ENCODE measurements at regions not wholly inside any gene's neighbourhood (a gene's known extent, or its start where the extent isn't known, plus 50 kb on each side); places are given as distances from the start of the nearest gene placed in this dataset.

DNA sequence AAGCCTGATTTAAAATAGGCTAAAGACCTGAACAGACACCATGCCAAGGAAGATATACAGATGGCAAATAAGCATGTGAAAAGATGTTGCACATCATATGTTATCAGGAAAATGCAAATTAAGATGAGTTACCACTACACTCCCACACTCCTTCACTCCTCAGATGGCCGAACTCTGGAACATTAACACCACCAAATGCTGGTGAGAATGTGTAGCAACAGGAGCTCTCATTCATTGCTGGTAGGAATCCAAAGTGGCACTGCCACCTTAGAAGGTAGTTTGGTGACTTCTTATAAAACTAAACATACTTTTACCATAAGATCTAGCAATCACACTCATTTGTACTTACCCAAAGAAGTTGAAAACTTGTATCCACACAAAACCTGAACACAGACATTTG lies 2047.3 kb downstream of the LRRC4C start:
- no peaks in the 10 kb centered on the region for H3K27me3 ChIP-seq (ENCODE audit: control insufficient read depth, insufficient read depth, low read length)
- no peaks in the 10 kb centered on the region for H3K4me1 ChIP-seq (ENCODE audit: control insufficient read depth, insufficient read depth, low read length)
- BruUV-seq (replicated peaks) = no TSS peak
- no peak overlapping the region for H3K4me3 ChIP-seq (ENCODE audit: low read depth in 2 of 2, low read length in 2 of 2)
- peaks cover 3% of the 10 kb centered on the region; the same call in 1 of the 2 replicates for H3K9me3 ChIP-seq (ENCODE audit: control insufficient read depth, insufficient read depth, low read depth, low read length)
- ChIA-PET CTCF (no interaction called here), POLR2A (no interaction called here)
- H3K36me3 ChIP-seq (ENCODE audit: control insufficient read depth, insufficient read depth, low read length) = no peaks in the 10 kb centered on the region
- ATAC-seq = no peak
- TF ChIP-seq TCF7L2 (IDR thresholded peaks at IDR 0.05; ENCODE audit: low read depth, low read length) (no peak), POLR2AphosphoS5 (IDR thresholded peaks at IDR 0.05; ENCODE audit: low read depth, low read length) (no peak), SIN3A (IDR thresholded peaks at IDR 0.05; ENCODE audit: borderline replicate concordance, insufficient read depth, low read depth, low read length) (no peak)
- TF ChIP-seq, protein P1, sequence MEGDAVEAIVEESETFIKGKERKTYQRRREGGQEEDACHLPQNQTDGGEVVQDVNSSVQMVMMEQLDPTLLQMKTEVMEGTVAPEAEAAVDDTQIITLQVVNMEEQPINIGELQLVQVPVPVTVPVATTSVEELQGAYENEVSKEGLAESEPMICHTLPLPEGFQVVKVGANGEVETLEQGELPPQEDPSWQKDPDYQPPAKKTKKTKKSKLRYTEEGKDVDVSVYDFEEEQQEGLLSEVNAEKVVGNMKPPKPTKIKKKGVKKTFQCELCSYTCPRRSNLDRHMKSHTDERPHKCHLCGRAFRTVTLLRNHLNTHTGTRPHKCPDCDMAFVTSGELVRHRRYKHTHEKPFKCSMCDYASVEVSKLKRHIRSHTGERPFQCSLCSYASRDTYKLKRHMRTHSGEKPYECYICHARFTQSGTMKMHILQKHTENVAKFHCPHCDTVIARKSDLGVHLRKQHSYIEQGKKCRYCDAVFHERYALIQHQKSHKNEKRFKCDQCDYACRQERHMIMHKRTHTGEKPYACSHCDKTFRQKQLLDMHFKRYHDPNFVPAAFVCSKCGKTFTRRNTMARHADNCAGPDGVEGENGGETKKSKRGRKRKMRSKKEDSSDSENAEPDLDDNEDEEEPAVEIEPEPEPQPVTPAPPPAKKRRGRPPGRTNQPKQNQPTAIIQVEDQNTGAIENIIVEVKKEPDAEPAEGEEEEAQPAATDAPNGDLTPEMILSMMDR (IDR thresholded peaks at IDR 0.05) = no peak
- TF ChIP-seq, protein P2, sequence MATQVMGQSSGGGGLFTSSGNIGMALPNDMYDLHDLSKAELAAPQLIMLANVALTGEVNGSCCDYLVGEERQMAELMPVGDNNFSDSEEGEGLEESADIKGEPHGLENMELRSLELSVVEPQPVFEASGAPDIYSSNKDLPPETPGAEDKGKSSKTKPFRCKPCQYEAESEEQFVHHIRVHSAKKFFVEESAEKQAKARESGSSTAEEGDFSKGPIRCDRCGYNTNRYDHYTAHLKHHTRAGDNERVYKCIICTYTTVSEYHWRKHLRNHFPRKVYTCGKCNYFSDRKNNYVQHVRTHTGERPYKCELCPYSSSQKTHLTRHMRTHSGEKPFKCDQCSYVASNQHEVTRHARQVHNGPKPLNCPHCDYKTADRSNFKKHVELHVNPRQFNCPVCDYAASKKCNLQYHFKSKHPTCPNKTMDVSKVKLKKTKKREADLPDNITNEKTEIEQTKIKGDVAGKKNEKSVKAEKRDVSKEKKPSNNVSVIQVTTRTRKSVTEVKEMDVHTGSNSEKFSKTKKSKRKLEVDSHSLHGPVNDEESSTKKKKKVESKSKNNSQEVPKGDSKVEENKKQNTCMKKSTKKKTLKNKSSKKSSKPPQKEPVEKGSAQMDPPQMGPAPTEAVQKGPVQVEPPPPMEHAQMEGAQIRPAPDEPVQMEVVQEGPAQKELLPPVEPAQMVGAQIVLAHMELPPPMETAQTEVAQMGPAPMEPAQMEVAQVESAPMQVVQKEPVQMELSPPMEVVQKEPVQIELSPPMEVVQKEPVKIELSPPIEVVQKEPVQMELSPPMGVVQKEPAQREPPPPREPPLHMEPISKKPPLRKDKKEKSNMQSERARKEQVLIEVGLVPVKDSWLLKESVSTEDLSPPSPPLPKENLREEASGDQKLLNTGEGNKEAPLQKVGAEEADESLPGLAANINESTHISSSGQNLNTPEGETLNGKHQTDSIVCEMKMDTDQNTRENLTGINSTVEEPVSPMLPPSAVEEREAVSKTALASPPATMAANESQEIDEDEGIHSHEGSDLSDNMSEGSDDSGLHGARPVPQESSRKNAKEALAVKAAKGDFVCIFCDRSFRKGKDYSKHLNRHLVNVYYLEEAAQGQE (IDR thresholded peaks at IDR 0.05; ENCODE audit: insufficient read depth in 1 of 2, low read depth in 2 of 2, low read length in 1 of 2) = no peak
- in situ Hi-C loops (cut with HindIII; ENCODE audit: low pct_unique_long_range_greater_than_20kb, low sequenced_read_pairs) = no loop called here
- no peak for DNase-seq (ENCODE audit: low read depth, low spot score)
- no peak overlapping the region for H3K27ac ChIP-seq (ENCODE audit: low read length)
- intact Hi-C loops (cut with micrococcal nuclease; ENCODE audit: unreplicated experiment) = no loop called here

DNA sequence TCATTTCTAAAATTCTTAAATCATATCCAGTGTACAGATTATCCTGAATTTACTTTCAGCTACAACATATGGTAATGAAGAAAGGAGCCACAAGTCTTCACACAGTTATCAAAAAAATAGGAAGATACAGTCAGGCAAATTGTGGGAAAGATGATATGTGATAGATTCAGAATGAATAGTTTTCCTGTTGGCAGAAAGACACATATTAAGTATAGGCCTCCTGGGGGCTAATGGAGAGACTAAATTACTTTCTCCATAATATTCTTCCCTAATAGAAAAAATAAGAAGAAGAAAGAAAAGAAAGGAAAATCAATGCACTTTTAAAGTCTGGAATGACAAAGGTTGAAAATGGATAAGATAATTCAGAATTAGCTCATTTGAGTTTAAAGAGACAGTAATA lies 2073.5 kb downstream of the LRRC4C start:
- no peaks in the 10 kb centered on the region for H3K27me3 ChIP-seq (ENCODE audit: control insufficient read depth, insufficient read depth, low read length)
- in situ Hi-C loops (cut with HindIII; ENCODE audit: low pct_unique_long_range_greater_than_20kb, low sequenced_read_pairs) (no loop called here), intact Hi-C loops (cut with micrococcal nuclease; ENCODE audit: unreplicated experiment) (no loop called here)
- ChIA-PET CTCF (no interaction called here), POLR2A (no interaction called here)
- H3K9me3 ChIP-seq (ENCODE audit: control insufficient read depth, insufficient read depth, low read depth, low read length) = no peaks in the 10 kb centered on the region; the same call in 1 of the 2 replicates
- no peak overlapping the region for H3K4me3 ChIP-seq (ENCODE audit: low read depth in 2 of 2, low read length in 2 of 2)
- ATAC-seq (no peak), DNase-seq (ENCODE audit: low read depth, low spot score) (no peak)
- no peak overlapping the region for H3K27ac ChIP-seq (ENCODE audit: low read length)
- H3K36me3 ChIP-seq (ENCODE audit: control insufficient read depth, insufficient read depth, low read length) = no peaks in the 10 kb centered on the region
- H3K4me1 ChIP-seq (ENCODE audit: control insufficient read depth, insufficient read depth, low read length) = no peaks in the 10 kb centered on the region
- no TSS peak for BruUV-seq (replicated peaks)
- no peak for TF ChIP-seq POLR2AphosphoS5 (IDR thresholded peaks at IDR 0.05; ENCODE audit: low read depth, low read length)
- no peak for TF ChIP-seq SIN3A (IDR thresholded peaks at IDR 0.05; ENCODE audit: borderline replicate concordance, insufficient read depth, low read depth, low read length)
- TF ChIP-seq TCF7L2 (IDR thresholded peaks at IDR 0.05; ENCODE audit: low read depth, low read length) = no peak
- TF ChIP-seq, protein P1 (IDR thresholded peaks at IDR 0.05) = no peak
- TF ChIP-seq, protein P2 (IDR thresholded peaks at IDR 0.05; ENCODE audit: insufficient read depth in 1 of 2, low read depth in 2 of 2, low read length in 1 of 2) = no peak

Data from Panc1 (cell line).